Cardiac septum (tissue), 1 donor: ENCODE measurements at regions not wholly inside any gene's neighbourhood (a gene's known extent, or its start where the extent isn't known, plus 50 kb on each side); places are given as distances from the start of the nearest gene placed in this dataset.

ENCODE experiments used
- DNase-seq: peaks from one replicate; pipeline ENCODE4 v3.0.0-alpha.2; 2020; ENCODE audit warnings: low spot score
- intact Hi-C: fragments of 100-400 bp; cut with DNase I; formaldehyde crosslinking; loops from one replicate; pipeline ENCODE4 v1.14.0; 2022
- donor health status: DM: no; HTN: no; CAD: no.

DNA sequence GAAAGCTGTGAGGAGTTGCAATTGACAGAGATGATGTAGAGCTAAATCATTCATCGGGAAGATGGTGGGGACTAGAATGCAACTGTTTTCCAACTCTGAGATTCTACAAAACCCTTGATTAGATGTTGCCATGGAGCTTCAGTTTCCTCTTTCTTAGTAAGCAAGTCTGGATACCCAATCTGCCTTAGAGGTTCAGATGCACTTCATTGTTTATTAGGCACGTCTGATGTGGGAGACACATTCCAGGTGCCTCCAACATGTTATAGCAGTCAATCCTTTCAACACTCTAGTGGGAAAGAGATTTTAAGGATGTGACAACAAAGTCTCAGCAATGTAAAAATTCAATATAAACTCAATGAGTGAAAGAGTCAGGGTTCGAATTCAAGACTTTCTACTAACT lies 291.3 kb upstream of the PHYHIPL start:
- intact Hi-C loops: no loop called here
- no peak for DNase-seq

DNA sequence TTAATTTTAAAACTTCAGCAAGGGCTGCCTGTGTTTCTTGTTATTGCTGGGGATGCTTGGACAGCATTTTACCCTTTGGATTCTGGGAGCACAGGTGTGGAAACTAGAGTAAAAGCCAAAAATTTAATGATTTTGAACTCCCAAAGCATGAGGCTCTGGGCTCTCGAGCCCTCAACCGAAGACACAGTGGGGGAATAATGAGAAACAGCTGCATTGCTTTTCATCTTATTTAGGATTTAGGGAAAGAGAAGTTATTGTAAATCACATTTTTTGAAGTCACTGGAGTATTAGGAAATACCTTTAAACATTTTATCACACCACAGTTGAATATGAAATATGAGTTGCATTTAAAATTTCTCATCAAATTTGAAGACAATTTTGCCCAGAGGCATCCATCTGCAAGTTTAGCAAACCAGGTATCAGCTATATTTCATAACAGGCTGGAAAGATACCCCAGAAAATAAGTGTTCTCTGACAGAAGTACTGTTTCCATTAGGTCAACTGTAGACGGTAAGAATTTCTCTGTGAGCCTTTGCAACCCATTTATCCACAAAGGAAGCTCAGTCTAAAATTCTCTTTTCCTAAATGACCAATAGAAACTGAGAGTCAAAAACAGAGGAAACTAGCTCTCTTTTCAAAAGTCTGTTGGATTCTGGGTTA lies 290.6 kb upstream of the PHYHIPL start:
- intact Hi-C loops: no loop called here
- DNase-seq: no peak

DNA sequence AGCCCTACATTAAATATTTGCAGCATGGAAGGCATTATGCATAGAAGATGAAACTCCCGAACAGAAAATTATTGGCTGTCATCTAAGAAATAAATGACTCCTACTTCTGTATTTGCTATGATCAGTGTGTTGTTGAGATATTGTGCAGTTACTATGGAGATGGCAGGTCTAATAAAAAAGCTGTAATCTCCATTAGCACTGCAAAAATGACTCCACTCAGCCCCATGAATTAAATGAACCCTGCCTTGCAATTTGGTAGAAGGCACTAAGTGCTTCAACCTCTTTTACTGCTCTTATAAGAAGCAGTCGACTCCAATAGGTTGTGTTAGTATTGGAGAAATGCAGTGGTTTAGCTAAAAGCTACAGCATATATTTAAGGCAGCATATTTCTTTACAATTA lies 290.0 kb upstream of the PHYHIPL start:
- no peak for DNase-seq
- intact Hi-C loops: no loop called here

DNA sequence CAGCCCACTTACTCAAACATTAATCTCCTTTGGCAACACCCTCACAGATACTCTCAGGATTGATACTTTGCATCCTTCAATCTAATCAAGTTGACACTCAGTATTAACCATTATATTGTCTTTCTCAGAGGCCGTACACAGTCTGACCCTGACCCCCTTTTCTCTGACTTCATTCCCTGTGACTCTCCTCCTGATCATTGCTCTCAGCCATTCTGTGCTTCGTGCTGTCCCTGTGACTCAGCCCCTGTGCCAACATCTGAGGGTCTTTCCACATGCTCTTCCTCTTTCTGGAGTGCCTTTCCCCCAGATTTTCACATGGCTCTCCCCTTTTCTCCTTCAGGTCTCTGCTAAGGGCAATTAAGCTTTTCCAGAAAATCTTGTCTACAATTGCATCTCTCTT lies 289.0 kb upstream of the PHYHIPL start:
- no peak for DNase-seq
- intact Hi-C loops: no loop called here

DNA sequence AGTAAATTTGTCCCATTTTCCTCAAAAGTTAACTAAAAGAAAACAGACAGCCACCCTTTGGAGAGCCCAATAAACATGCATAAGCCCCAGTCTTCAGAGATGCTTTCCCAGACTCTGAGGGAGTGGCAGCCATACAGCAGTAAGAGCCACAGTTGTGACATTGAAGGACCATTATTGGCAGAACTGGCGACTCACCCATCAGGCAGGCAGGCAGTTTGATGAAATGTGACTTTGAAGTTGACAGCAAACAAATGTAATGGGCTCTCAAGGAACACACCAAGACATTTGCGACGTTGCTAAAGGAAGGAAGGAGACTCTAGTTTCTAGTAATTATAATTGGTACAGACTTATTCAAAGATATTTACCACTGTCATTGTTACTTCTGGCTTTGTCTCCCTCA lies 287.5 kb upstream of the PHYHIPL start:
- DNase-seq: no peak
- intact Hi-C loops: no loop called here

DNA sequence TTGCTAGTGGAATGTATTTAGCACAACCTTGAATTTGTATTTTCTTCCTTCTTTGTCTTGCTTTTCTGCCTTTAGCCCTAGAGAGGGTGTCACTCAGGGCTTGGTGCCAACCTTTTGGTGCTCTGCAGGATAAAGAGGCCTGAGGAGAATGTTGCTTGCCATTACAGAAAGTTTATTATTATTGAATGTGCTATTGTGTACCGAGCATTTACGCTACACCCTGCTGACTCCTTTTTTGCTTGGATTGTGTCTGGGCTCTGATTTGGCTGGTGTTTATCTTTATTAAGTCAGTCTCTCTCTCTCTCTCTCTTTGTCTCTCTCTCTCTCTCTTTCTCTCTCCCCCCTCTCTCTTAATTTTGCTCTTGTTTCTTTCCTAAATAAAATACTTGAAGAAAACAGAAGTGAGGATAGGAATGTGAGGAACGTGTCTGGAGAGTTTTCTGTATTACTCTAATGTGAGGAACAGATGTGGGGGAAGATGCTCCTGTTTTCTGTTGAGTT lies 284.4 kb upstream of the PHYHIPL start:
- intact Hi-C loops: no loop called here
- DNase-seq: no peak

DNA sequence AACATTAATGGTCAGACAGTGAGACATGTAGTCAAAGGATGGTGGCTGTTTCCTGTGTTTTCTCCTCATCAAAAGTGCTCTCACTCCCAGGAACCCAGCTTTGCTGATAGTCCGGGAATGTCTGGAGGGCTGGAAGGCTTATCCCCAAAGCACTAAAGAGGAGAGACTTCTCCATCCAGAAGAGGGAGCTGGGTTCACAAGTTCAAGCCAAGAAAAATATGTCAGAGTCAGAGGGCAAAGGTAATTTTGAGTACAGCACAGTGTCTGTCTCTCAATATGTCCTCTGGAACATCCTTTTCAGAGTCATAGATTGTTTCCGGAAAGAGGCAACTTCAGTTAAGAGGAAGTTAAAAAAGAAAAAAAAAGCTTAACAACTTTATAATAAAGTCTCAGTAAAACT lies 281.5 kb upstream of the PHYHIPL start:
- intact Hi-C loops: no loop called here
- DNase-seq: no peak

DNA sequence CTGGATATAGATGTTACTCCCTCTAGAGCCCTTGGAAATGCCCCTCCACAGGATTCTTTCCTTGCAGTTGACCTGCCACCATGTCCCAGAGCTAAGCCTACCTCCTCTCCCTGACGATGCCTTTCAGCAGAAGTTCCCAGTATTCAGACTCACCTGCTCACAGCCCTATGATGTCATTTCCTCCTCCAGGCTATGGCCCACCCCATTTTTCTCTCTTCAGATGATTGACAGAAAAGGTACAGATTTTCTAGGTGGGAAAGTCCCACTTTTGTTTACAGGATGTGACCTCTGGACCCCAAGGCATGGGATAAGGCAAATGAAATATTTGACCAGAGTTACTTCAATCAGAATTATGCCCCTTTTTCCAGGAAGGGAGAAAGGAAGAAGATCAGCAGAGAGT lies 280.2 kb upstream of the PHYHIPL start:
- intact Hi-C loops: no loop called here
- no peak for DNase-seq

DNA sequence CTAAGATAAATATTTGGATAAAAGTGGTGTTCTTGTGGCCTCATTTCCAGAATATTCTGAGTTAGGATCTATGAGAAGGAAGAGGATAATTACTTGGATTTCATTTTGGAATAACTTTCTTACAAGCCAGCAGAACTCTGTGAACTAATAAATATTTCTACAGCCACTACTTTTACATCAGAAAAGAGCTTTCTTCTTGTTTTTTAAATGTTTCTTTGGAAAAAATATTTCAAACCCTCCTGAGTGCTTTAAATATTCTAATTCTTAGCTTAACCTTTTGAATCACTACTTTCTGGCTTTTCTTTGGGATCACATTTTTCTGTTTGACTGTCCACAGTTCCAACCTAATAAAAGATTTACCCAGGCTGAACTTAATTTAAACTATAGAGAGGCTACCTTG lies 279.2 kb upstream of the PHYHIPL start:
- DNase-seq: no peak
- intact Hi-C loops: no loop called here

DNA sequence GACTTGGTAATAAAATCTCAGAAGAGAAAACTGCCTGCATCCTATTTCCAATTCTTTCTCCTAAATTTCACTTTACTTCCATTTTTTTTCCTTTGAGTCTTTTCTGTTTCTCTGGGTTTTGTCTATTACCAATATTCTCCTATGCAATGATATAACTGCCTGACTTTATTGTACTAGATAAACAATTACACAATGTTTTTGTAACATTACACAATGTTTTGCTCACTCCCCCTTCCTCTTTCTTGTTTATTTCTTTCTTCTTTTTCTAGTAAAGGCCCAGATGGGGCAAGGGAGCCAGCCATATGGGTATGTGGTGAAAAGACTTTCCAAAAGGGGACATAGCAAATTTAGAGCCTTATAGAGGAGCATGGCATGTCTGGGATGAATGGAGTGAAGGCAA lies 278.7 kb upstream of the PHYHIPL start:
- intact Hi-C loops: no loop called here
- no peak for DNase-seq

DNA sequence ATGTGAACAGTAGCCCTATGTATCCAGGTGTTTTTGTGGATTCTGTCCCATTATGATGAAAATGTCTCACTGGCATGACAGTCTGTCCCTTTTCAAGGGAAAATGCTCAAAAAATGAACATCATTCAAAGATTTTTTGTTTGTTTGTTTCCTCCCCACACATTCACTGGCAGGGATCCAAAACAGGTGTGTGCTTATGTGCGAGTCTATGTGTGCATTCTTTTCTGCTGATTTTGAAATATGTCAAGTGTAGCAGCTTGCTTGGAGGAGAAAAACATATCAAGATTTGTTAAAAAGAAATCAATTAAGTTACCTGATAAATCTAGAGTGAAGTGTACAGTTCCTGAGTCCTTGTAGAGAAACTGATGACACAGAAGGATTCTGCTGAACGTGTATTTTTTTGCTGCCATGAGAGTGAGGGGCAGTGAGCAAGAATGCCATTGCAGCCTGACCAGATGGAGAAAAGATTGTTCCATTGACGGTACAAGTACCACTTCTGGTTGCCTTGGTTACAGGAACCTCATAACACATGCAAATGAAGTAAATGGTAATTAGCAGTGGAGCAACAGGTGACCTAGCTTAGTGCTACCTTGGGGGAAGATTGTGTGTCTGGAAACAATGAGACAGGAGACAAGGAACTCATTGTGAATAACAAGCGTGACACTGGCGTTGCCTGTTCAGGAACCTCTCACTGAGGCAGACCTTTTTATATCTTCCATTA lies 277.4 kb upstream of the PHYHIPL start:
- intact Hi-C loops: no loop called here
- DNase-seq: no peak

DNA sequence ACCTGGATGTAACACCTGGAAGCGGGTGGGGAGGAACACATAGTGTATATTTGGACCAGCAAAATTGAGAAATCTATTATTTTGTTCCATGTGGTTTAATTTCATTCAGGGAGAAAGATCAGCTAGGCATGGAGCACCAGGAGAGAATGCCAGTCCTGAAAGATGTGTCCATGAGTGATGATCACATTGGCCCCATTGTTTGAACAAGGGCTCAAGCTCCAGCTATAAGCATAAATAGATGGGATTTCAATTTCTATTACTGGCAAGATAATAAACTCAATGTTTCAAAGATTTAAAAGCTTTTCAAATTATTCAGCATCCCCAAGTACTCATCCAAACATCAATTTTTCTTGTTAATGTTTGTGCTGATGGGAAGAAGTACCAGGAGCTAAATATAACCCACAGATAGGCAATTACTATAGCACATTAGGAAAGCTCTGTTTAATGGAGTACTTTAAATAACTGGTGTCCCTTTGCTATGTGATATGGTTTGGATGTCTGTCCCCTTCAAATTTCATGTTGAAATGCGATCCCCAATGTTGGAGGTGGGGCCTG lies 275.3 kb upstream of the PHYHIPL start:
- no peak for DNase-seq
- intact Hi-C loops: no loop called here

DNA sequence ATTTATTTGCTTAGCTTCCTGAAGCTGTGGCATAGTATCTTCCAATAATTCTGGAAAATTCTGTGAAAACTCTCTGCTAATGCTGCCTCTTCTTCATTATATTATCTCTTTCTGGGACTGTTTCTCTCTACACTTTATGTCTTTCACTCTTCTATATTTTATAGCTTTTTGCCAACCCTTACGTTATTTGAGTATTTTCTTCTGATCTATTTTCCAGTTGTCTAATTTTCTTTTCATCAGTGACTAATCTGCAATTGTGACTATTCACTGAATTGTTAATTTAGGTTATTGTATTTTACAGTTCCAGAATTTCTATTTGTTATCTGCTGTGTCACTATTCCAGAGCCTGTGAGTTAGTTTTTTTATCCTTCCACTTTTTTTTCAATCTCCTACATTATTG lies 273.4 kb upstream of the PHYHIPL start:
- intact Hi-C loops: no loop called here
- no peak for DNase-seq

DNA sequence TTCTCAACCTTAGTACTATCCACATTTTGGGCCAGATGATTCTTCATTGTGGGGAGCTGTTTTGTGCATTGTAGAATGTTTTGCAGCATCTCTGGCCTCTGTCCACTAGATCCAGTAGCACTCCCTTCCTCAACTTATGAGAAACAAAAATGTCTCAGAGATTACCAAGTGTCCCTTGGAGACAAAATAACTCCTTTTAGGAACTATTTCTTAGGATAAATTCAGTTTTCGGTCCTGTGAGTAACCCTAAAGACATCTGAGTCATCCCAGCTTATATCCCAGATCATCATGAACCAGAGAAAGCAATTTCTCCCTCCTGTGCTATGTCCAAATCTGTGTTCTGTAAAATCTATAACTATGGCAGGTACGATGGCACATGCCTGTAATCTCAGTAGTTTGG lies 266.6 kb upstream of the PHYHIPL start:
- no peak for DNase-seq
- intact Hi-C loops: no loop called here

DNA sequence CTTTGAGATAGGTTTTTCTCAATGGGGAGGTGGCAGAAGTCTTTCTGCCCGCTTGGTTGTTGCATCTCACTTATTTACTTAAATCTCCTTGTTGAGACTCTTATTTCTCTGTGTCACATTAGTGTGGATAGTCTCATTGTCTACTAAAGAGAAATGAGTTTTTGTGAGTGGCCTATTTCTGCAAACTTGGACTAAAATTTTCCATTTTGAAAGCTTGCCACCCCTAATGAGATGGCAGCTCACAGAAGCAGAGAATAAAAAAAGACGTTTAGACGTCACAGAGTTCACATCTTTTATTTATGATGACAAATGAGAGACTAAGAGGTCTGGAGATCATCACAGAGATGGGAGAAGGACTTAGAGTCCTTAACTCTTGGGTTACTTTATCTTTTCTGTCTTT lies 262.7 kb upstream of the PHYHIPL start:
- intact Hi-C loops: no loop called here
- no peak for DNase-seq

DNA sequence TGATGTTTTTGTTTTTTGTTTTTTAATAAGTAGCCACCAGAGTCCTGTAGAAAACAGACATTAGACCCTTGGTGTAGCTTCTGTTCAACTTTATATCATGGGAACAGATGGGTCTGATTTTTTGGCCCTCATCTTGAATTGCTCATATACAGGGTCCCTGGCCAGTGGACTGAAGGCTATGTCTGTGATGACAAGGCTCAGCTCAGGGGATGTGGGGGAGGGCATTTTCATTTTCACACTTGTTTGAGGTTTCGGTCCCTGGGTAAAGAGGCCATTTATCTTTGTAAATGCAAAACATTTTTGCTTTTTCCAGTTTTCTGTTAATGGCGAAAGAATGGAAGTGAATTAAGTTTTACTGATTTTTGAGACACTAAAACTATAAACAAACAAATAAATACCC lies 257.6 kb upstream of the PHYHIPL start:
- intact Hi-C loops: no loop called here
- no peak for DNase-seq

DNA sequence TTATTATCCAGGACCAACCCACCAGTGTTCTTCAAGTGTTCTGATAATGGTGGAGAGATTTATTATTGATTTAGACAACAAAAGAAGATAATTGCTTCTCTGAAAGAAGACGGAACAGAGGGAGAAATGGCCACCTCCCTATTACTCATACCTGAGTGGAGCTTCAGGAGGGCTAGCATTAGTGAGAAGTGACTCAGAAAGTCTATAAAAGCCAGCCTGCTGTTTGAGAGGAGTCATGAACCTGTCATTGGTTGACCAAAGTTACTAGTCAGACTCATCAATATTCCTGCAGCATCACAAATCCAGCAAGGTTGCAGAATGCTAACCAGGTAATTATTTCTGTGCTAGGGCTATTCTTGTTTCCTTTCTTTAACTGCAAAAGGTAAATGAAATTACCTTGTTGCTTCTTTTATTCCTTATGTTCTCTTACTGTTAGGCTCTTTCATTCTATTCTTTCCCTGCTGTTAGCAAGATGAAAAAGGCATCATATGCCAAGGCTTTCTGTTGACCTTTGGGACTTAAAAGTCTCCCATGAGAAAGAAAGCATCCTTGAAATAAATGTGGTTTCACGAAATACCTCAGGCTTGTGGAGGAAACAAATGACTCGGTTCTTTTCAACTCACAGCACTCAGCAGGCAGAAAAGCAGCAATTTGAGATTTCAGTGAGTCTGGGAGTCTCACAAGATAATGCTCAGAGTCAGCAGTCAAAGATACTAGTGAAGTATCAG lies 256.4 kb upstream of the PHYHIPL start:
- DNase-seq: no peak
- intact Hi-C loops: no loop called here

DNA sequence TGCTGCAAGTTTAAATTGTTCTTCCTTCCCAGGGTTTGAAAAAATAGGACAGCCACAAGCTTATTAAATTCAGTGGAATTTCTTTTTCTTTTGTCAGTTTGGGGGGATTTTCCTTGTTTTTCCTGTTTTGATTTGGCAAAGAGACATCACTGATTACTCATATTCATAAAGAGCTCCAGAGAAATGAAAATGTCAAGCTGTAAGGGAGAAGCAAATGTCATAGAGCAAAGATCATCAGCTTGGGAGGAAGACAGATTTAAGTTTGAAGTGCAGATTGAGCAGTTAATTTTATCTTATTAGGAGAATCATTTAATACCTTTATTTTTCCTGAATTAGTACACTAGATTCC lies 255.8 kb upstream of the PHYHIPL start:
- intact Hi-C loops: no loop called here
- no peak for DNase-seq

DNA sequence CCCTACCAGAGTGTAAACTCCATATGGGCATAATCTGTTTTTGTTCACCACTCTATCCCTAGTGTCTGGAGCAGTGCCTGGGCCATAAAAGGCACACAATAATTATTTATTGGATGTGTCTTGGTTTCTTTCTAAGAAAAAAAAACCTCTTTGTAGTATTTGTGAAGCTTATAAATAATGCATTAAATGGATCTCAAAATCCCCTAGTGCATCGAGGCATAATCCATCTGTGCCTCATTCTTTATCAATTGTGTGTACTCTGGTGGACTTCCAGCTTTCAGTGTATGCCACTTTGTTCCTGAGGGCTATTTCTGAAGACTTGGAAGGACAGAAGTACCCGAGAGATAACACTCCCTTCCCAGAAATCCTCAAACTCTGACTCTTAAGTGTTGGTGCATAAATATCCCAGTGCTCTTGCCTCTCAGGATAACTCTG lies 255.0 kb upstream of the PHYHIPL start:
- intact Hi-C loops: no loop called here
- DNase-seq: no peak

DNA sequence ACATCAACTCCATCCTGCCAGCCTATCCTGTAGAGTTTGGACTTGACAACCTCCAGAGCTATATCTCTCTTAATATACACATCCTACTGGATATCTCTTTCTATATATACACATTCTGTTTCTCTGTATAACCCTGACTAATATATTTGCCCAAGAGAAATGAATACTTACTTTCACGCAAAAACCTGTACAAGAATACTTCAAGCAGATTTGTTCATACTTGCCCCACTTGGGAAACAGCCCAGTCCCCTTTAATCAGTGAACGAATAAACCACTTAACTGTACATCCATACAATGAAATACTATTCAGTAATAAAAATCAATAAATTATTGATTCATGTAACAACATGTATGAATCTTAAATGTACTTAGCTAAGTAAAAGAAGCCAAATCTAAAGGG lies 251.1 kb upstream of the PHYHIPL start:
- intact Hi-C loops: no loop called here
- DNase-seq: no peak

DNA sequence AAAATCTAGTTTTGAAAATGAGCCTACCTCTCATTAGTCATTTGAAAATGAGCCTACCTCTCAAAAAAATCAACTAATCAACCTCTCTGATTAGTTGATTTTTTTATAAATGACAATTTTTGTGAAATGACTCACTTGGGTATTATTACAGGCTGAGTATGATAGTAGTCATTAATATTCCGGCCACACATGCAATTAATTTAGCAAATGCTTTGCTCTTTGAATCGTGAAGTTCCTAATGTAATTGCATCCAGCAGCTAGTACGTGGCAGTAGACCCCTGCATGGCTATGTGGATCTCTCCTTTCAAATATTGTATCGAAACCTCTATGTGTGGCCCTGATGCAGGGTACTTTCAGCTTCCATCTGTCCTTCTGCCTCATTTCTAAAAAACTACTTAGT lies 245.9 kb upstream of the PHYHIPL start:
- no peak for DNase-seq
- intact Hi-C loops: no loop called here
